ENCODE measurements at regions not wholly inside any gene's neighbourhood (a gene's known extent, or its start where the extent isn't known, plus 50 kb on each side); places are given as distances from the start of the nearest gene placed in this dataset.
"Not testable (repeated sequence)": the region's sequence is repeated elsewhere in the genome, so short reads cannot be mapped to it uniquely, and the experiment has no call there.

DNA sequence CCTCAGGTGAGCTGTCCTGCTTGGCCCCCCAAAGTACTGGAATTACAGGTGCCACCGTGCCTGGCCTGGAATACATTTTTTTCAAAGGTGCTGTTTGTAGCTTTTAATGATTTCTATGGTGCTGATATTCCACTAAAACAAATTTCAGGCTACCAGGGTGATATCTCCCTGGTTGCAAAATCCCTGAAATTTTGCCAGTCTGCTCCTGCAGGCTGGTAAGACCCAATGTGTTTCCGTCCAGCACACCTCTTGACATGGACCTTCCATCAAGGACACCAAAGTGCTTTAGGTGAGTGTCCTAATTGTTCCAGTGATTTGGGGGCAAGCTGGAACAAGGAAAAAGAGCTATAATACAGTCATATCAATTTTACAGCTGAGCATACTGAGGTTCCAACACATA, 69.8 kb upstream of the KMT2C start:
- FAIRE-seq, result no peak
- DNase-seq (ENCODE audit: low spot score in 2 of 2), result no peak

DNA sequence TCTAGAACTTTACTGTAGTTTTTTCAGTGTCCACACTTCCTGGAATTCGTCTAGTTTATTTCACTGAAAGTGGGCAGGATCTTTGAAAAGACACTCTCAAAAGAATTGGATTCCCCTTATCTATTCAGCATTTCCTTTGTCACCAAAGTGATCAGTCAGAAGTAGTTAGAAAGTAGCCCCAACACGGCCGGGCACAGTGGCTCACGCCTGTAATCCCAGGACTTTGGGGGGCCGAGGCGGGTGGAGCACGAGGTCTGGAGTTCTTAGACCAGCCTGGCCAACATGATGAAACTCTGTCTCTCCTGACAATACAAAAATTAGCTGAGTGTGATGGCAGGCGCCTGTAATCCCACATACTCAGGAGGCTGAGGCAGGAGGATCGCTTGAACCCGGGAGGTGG, 69.0 kb upstream of the KMT2C start:
- no peak for DNase-seq (ENCODE audit: low spot score in 2 of 2)
- FAIRE-seq, result no peak

- FAIRE-seq (no peak), DNase-seq (ENCODE audit: low spot score in 2 of 2) (no peak)
Observed at GRCh38 chr7:152504367-152504766, 68.6 kb upstream of the KMT2C start.

DNA sequence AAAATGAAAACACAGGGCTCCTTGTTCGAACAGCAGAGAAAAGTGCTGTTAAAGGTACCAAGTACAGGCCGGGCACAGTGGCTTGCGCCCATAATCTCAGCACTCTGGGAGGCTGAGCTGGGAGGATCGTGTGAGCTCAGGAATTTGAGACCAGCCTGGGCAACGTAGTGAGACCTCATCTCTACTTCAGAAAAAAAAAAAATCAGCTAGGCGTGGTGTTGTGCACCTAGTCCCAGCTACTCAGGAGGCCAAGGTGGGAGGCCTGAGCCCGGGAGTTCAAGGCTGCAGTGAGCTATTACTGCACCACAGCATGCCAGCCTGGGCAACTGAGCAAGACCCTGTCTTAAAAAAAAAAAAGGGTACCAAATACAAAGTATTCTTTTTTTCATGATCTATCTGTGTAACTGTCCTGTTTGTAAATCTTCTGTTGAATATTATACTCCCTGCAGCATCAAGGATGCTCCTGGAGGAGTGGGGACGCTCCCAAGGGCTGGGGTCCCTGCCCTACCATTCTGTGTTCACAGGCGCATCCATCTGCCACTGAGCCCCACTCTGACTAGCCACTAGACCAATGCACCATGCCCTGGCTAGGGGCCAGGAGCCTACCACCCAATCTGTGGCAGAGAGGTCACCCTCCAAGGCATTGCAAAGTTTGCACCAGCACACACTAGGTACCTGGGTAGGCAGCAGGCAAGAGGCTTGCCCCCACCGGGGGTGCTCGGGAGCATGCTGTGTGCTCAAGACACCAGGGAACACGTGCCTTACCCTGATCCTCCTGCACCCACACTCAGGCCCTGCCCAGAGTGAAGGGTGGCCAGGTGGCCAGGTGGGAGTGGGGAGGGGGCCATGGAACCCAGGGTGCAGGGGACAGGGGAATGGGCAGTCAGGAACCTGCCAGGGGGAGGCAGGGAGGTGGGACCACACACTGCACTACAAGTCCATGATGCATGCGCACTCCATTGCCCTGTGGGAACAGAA, 67.3 kb upstream of the KMT2C start:
- no peak for FAIRE-seq

GRCh38 chr7:152501506-152501905, 65.7 kb upstream of the KMT2C start:
- no peak for FAIRE-seq
- no peak for DNase-seq (ENCODE audit: low spot score in 2 of 2)

More for the DNA sequence above, 67.3 kb upstream of the KMT2C start:
- no peak for DNase-seq (ENCODE audit: low spot score in 2 of 2)

DNA sequence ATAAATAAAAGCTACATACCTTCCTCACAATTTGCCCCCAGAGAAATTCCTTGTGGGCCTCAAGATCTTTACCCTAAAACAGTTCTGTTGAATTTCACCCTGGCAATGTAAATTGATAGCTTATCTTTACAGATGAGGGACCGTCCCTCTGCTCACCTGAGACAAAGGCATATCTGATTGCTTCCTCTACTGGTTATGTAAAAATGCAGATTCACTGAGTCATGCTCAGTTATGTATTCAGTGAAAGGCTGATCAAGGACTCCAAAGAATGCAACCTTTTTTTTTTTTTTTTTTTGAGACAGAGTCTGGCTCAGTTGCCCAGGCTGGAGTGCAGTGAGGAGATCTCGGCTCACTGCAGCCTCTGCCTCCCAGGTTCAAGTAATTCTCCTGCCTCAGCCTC, 64.2 kb upstream of the KMT2C start:
- not testable (repeated sequence) for FAIRE-seq; DNase-seq (ENCODE audit: low spot score in 2 of 2)

- FAIRE-seq, result no peak
Observed at GRCh38 chr7:152495867-152496266, 60.1 kb upstream of the KMT2C start.

GRCh38 chr7:152492952-152493351, 57.1 kb upstream of the KMT2C start:
- no peak for DNase-seq (ENCODE audit: low spot score in 2 of 2)
- no peak for FAIRE-seq

More at GRCh38 chr7:152495867-152496266, 60.1 kb upstream of the KMT2C start:
- DNase-seq (ENCODE audit: low spot score in 2 of 2), result no peak

DNA sequence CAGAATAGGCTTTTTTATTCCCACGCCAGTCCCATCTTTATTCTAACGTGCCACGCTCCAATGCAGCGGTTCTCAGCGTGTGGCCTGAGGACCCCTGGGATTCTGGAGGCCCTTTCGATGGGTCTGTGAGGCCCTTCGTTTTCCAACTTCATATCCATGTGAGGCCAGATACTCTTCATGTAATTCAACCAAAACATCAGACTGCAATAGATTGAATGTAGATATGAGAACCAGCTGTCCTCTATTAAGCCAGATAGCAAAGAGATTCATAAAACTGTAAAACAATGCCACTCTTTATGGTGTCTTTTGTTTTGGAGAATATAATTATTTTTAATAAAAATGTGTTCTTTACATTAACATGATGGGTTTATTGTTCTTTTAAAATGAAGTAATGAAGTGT, 53.2 kb upstream of the KMT2C start:
- no peak for FAIRE-seq
- DNase-seq (ENCODE audit: low spot score in 2 of 2), result no peak

GRCh38 chr7:152486968-152487367, 51.2 kb upstream of the KMT2C start:
- no peak for FAIRE-seq
- no peak for DNase-seq (ENCODE audit: low spot score in 2 of 2)

DNA sequence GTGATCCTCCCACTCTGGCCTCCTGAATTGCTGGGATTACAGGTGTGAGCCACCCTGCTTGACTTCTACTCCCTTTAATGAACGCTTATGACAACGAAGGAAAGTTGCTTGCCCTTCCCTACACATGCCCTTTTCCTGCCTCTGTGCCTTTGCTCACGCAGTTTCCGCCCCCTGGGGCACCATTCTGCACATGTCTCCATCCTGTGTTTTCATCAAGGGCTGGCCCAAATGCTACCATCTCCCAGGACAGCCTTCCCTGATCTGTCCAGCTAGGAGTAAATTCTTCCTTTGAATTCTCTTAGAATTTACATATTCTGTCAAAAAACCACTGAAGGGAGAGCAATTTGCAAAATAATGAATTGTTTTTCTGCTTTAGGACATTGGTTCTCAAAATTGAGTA, 50.0 kb upstream of the KMT2C start:
- DNase-seq (ENCODE audit: low spot score in 2 of 2) (no peak), FAIRE-seq (no peak)
